Uterus (tissue), 2 donors: ENCODE measurements at regions not wholly inside any gene's neighbourhood (a gene's known extent, or its start where the extent isn't known, plus 50 kb on each side); places are given as distances from the start of the nearest gene placed in this dataset.

Experiments used
- POLR2A ChIP-seq, 2 donors: fragments of 450-650 bp; IDR thresholded peaks; one replicate each; pipeline ENCODE4 v1.6.1; 2016; ENCODE audit warnings: antibody characterized with exemption in 2 of 2, mild to moderate bottlenecking in 1 of 2, moderate library complexity in 1 of 2
- TF ChIP-seq, protein P1 (sequence below), 4 experiments: fragments of 200-600 bp in 2 of 4; fragments of 450-650 bp in 2 of 4; sonication (generic) in 2 of 4; IDR thresholded peaks; one replicate each; pipeline ENCODE4 v1.5.1; 2016 to 2019; ENCODE audit warnings: antibody characterized with exemption in 4 of 4, mild to moderate bottlenecking in 2 of 4, moderate library complexity in 1 of 4

DNA sequence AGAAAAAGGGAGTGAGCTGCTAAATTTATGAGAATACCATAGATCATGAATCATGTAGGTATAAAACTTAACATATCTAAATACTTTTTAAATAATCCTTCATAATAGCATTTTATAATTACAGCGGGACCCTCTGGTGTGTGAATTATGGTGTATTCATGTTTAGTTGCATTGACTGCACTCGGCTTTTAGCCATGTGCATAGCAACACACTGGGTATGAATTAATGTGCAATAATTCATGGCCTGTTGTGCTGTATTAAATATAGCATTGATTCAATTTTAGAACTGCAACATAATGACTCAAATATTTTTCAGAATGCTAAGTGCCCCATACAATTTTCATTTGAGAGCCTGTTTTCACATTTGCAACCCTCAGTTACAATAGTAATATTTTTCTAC lies 249.6 kb upstream of the G2E3 start:
- TF ChIP-seq, protein P1, sequence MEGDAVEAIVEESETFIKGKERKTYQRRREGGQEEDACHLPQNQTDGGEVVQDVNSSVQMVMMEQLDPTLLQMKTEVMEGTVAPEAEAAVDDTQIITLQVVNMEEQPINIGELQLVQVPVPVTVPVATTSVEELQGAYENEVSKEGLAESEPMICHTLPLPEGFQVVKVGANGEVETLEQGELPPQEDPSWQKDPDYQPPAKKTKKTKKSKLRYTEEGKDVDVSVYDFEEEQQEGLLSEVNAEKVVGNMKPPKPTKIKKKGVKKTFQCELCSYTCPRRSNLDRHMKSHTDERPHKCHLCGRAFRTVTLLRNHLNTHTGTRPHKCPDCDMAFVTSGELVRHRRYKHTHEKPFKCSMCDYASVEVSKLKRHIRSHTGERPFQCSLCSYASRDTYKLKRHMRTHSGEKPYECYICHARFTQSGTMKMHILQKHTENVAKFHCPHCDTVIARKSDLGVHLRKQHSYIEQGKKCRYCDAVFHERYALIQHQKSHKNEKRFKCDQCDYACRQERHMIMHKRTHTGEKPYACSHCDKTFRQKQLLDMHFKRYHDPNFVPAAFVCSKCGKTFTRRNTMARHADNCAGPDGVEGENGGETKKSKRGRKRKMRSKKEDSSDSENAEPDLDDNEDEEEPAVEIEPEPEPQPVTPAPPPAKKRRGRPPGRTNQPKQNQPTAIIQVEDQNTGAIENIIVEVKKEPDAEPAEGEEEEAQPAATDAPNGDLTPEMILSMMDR (IDR thresholded peaks at IDR 0.05) = no peak
- no peak for TF ChIP-seq POLR2A (IDR thresholded peaks at IDR 0.05)
